ENCODE measurements at regions not wholly inside any gene's neighbourhood (a gene's known extent, or its start where the extent isn't known, plus 50 kb on each side); places are given as distances from the start of the nearest gene placed in this dataset.

- ATAC-seq, result peak; percentile 20
- Histone ChIP-seq H3K4me3 (no peak overlapping the region), H3K36me3 (ENCODE audit: low read depth) (no peaks in the 10 kb centered on the region), H3K9me3 (peaks cover 3% of the 10 kb centered on the region), H3K4me1 (ENCODE audit: low read depth) (peaks cover 11% of the 10 kb centered on the region)
- no peak for DNase-seq
- no peak for TF ChIP-seq CTCF (IDR thresholded peaks at IDR 0.05)
- intact Hi-C loops (cut with DNase I, micrococcal nuclease), result no loop called here
Measured at GRCh38 chr1:178020968-178021640, 51.2 kb upstream of the SEC16B start.

DNA sequence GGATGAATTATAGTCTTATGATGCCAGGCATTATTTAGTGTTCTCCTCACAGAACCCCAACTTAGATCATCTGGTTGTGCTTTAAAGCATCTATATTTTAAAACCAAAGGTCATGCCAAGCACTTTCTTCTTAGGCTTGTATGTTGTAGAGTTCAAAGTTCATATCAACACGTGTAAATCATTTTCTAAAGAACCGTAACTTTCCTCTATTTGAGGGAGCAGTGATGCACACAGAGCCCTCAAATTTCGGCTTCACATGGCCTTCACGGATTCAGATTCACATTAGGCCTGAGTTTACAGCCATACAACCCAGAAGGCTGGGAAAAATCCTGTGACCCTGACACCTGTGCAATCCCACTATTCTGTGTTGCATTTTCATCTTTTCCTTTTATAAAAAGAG, 52.1 kb upstream of the SEC16B start:
- ATAC-seq, result peak; percentile 58

DNA sequence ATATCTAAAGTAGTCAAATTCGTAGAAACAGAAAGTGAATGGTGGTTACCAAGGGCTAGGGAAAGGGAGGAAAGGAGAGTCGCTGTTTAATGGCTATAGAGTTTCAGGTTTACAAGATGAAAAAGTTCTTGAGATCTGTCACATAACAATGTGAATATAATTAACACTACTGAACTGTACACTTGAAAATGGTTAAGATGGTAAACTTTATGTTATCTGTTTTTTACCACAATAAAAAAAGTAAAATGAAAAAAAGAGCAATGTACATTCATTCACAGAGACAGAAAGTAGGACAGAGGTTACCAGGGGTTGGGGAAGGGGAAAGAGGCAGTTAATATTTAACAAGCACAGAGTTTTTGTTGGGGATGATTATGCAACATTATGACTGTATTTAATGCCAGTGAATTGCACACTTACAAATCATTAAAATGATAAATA, 53.3 kb upstream of the SEC16B start:
- ATAC-seq, result peak; percentile 69
- H3K36me3 ChIP-seq (ENCODE audit: low read depth), result no peaks in the 10 kb centered on the region
- DNase-seq, result no peak
- no peak for TF ChIP-seq CTCF (IDR thresholded peaks at IDR 0.05)
- H3K9me3 ChIP-seq, result no peaks in the 10 kb centered on the region
- intact Hi-C loops (cut with DNase I, micrococcal nuclease), result no loop called here
- H3K4me1 ChIP-seq (ENCODE audit: low read depth), result peaks cover 11% of the 10 kb centered on the region
- H3K4me3 ChIP-seq, result no peak overlapping the region

More for the DNA sequence above, 52.1 kb upstream of the SEC16B start:
- no peak for TF ChIP-seq CTCF (IDR thresholded peaks at IDR 0.05)
- no peak for DNase-seq
- Histone ChIP-seq H3K4me3 (no peak overlapping the region), H3K36me3 (ENCODE audit: low read depth) (no peaks in the 10 kb centered on the region), H3K9me3 (peaks cover 3% of the 10 kb centered on the region), H3K4me1 (ENCODE audit: low read depth) (peaks cover 11% of the 10 kb centered on the region)
- intact Hi-C loops (cut with DNase I, micrococcal nuclease), result no loop called here

DNA sequence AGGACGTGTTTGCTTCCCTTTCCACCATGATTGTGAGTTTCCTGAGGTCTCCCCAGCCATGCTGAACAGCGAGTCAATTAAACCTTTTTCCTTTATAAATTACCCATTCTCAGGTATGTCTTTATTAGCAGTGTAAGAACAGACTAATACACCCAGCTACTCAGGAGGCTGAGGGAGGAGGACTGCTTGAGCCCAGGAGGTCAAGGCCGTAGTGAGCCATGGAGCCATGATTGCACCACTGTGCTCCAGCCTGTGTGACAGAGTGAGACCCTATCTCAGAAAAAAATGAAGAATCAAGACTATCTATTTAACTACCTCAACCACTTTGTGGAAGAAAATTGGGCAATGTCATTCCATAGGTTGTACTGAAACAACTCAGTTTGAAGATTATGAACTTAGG, 54.6 kb upstream of the SEC16B start:
- ATAC-seq (no peak), DNase-seq (no peak)
- peaks cover 11% of the 10 kb centered on the region for H3K4me1 ChIP-seq (ENCODE audit: low read depth)
- H3K4me3 ChIP-seq, result no peak overlapping the region
- intact Hi-C loops (cut with DNase I, micrococcal nuclease), result no loop called here
- H3K36me3 ChIP-seq (ENCODE audit: low read depth), result no peaks in the 10 kb centered on the region
- TF ChIP-seq CTCF (IDR thresholded peaks at IDR 0.05), result no peak
- no peaks in the 10 kb centered on the region for H3K9me3 ChIP-seq

DNA sequence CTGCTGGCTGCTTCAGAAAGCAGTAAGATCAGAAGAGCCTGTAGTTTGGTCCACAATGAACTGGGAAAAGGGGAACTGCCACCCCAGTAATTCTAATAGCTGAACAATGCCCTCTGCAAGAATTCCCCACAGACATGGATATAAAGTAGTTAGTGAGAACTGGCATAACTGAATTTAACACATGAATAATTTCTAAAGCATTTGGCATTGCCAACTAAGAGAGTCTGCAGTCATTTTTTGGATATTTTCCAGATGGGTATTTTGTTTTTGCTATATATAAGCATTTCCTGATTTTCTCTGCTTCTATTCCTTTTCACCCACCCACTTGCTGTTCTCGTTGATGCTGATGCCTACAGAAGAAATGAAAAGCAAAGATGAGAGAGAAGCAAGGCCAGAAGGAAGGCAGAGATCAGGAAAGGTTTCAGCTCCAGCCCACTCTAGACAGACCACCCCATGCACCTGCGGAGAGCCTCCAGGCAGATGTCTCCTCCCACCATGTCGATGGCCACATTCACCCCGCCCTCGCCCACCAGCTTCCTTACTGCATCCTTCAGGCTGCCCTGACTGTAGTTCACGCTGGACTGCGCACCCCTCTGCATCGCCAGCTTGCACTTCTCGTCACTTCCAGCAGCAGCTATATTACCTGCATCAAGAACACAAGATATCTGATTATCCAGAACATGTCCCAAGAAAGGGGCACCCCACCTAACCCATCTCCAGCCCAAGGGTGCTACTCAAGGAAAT, 55.9 kb upstream of the SEC16B start:
- DNase-seq (no peak), ATAC-seq (no peak)
- H3K4me3 ChIP-seq, result no peak overlapping the region
- no peak for TF ChIP-seq CTCF (IDR thresholded peaks at IDR 0.05)
- no peaks in the 10 kb centered on the region for H3K9me3 ChIP-seq
- peaks cover 11% of the 10 kb centered on the region for H3K4me1 ChIP-seq (ENCODE audit: low read depth)
- intact Hi-C loops (cut with DNase I, micrococcal nuclease), result no loop called here
- H3K36me3 ChIP-seq (ENCODE audit: low read depth), result no peaks in the 10 kb centered on the region

Measured in mucosa of descending colon (tissue), 3 donors.